ENCODE measurements at regions not wholly inside any gene's neighbourhood (a gene's known extent, or its start where the extent isn't known, plus 50 kb on each side); places are given as distances from the start of the nearest gene placed in this dataset.

- no peak for DNase-seq (ENCODE audit: low spot score)
Measured at GRCh38 chr2:212945526-212945925, 205.9 kb downstream of the IKZF2 start.

- DNase-seq (ENCODE audit: low spot score): no peak
Measured at GRCh38 chr2:212943351-212943750, 208.1 kb downstream of the IKZF2 start.

- no peak for DNase-seq (ENCODE audit: low spot score)
Measured at GRCh38 chr2:212941361-212941760, 210.1 kb downstream of the IKZF2 start.

- no peak for DNase-seq (ENCODE audit: low spot score)
Measured at GRCh38 chr2:212940816-212941215, 210.6 kb downstream of the IKZF2 start.

- DNase-seq (ENCODE audit: low spot score): no peak
Measured at GRCh38 chr2:212939777-212940531, 211.5 kb downstream of the IKZF2 start.

- DNase-seq (ENCODE audit: low spot score): no peak
Measured at GRCh38 chr2:212938144-212938793, 213.1 kb downstream of the IKZF2 start.

- no peak for DNase-seq (ENCODE audit: low spot score)
Measured at GRCh38 chr2:212936572-212936971, 214.8 kb downstream of the IKZF2 start.

GRCh38 chr2:212935752-212936151 is 215.7 kb downstream of the IKZF2 start:
- DNase-seq (ENCODE audit: low spot score): no peak

GRCh38 chr2:212931271-212931670 is 220.1 kb downstream of the IKZF2 start:
- no peak for DNase-seq (ENCODE audit: low spot score)

- DNase-seq (ENCODE audit: low spot score): no peak
Measured at GRCh38 chr2:212930556-212931260, 220.7 kb downstream of the IKZF2 start.

GRCh38 chr2:212929971-212930370 is 221.4 kb downstream of the IKZF2 start:
- no peak for DNase-seq (ENCODE audit: low spot score)

- DNase-seq (ENCODE audit: low spot score): no peak
Measured at GRCh38 chr2:212929116-212929515, 222.3 kb downstream of the IKZF2 start.

- DNase-seq (ENCODE audit: low spot score): no peak
Measured at GRCh38 chr2:212928681-212929080, 222.7 kb downstream of the IKZF2 start.

GRCh38 chr2:212926940-212927339 is 224.5 kb downstream of the IKZF2 start:
- DNase-seq (ENCODE audit: low spot score): no peak

GRCh38 chr2:212923393-212923792 is 228.0 kb downstream of the IKZF2 start:
- DNase-seq (ENCODE audit: low spot score): no peak

- DNase-seq (ENCODE audit: low spot score): no peak
Measured at GRCh38 chr2:212922701-212923100, 228.7 kb downstream of the IKZF2 start.

- DNase-seq (ENCODE audit: low spot score): no peak
Measured at GRCh38 chr2:212921711-212922110, 229.7 kb downstream of the IKZF2 start.

GRCh38 chr2:212921061-212921460 is 230.4 kb downstream of the IKZF2 start:
- no peak for DNase-seq (ENCODE audit: low spot score)

- DNase-seq (ENCODE audit: low spot score): no peak
Measured at GRCh38 chr2:212919238-212919637, 232.2 kb downstream of the IKZF2 start.

GRCh38 chr2:212918336-212918735 is 233.1 kb downstream of the IKZF2 start:
- DNase-seq (ENCODE audit: low spot score): no peak

- no peak for DNase-seq (ENCODE audit: low spot score)
Measured at GRCh38 chr2:212915121-212915782, 236.2 kb downstream of the IKZF2 start.

GRCh38 chr2:212914392-212914791 is 237.0 kb downstream of the IKZF2 start:
- DNase-seq (ENCODE audit: low spot score): no peak

All from mesenteric fat pad (tissue), 1 donor.